ENCODE measurements at regions not wholly inside any gene's neighbourhood (a gene's known extent, or its start where the extent isn't known, plus 50 kb on each side); places are given as distances from the start of the nearest gene placed in this dataset.
"Not testable (repeated sequence)": the region's sequence is repeated elsewhere in the genome, so short reads cannot be mapped to it uniquely, and the experiment has no call there.

- not testable (repeated sequence) for H3K4me1 ChIP-seq (ENCODE audit: control insufficient read depth, insufficient read depth, low read length); H3K4me3 ChIP-seq (ENCODE audit: low read depth, low read length); H3K9ac ChIP-seq (ENCODE audit: low read depth, low read length); H3K9me3 ChIP-seq (ENCODE audit: control insufficient read depth, insufficient read depth, low read length); H3K36me3 ChIP-seq (ENCODE audit: control insufficient read depth, insufficient read depth, low read length); H3K27me3 ChIP-seq (ENCODE audit: control insufficient read depth, insufficient read depth, low read length)
These were observed 55.9 kb upstream of the SLC2A1 start for GRCh38 chr1:43014579-43014978.

GRCh38 chr1:43011020-43011419, 52.4 kb upstream of the SLC2A1 start:
- no peaks in the 10 kb centered on the region for H3K36me3 ChIP-seq (ENCODE audit: control insufficient read depth, insufficient read depth, low read length)
- H3K4me3 ChIP-seq (ENCODE audit: low read depth, low read length): no peak overlapping the region
- H3K4me1 ChIP-seq (ENCODE audit: control insufficient read depth, insufficient read depth, low read length): peaks cover 22% of the 10 kb centered on the region
- H3K9ac ChIP-seq (ENCODE audit: low read depth, low read length): no peak overlapping the region
- no peaks in the 10 kb centered on the region for H3K27me3 ChIP-seq (ENCODE audit: control insufficient read depth, insufficient read depth, low read length)
- H3K9me3 ChIP-seq (ENCODE audit: control insufficient read depth, insufficient read depth, low read length): no peaks in the 10 kb centered on the region

GRCh38 chr1:43009274-43009673, 50.6 kb upstream of the SLC2A1 start:
- Histone ChIP-seq H3K4me1 (ENCODE audit: control insufficient read depth, insufficient read depth, low read length) (peaks cover 32% of the 10 kb centered on the region), H3K4me3 (ENCODE audit: low read depth, low read length) (no peak overlapping the region)

GRCh38 chr1:43008115-43009060, 49.7 kb upstream of the SLC2A1 start:
- H3K9ac ChIP-seq (ENCODE audit: low read depth, low read length): peak overlapping the region; percentile 87
- peaks cover 32% of the 10 kb centered on the region for H3K4me1 ChIP-seq (ENCODE audit: control insufficient read depth, insufficient read depth, low read length)
- H3K27me3 ChIP-seq (ENCODE audit: control insufficient read depth, insufficient read depth, low read length): no peaks in the 10 kb centered on the region
- H3K4me3 ChIP-seq (ENCODE audit: low read depth, low read length): peak overlapping the region; percentile 56
- H3K36me3 ChIP-seq (ENCODE audit: control insufficient read depth, insufficient read depth, low read length): no peaks in the 10 kb centered on the region
- no peaks in the 10 kb centered on the region for H3K9me3 ChIP-seq (ENCODE audit: control insufficient read depth, insufficient read depth, low read length)

More at GRCh38 chr1:43009274-43009673, 50.6 kb upstream of the SLC2A1 start:
- no peak overlapping the region for H3K9ac ChIP-seq (ENCODE audit: low read depth, low read length)
- no peaks in the 10 kb centered on the region for H3K36me3 ChIP-seq (ENCODE audit: control insufficient read depth, insufficient read depth, low read length)
- no peaks in the 10 kb centered on the region for H3K9me3 ChIP-seq (ENCODE audit: control insufficient read depth, insufficient read depth, low read length)
- H3K27me3 ChIP-seq (ENCODE audit: control insufficient read depth, insufficient read depth, low read length): no peaks in the 10 kb centered on the region
